Esophagus squamous epithelium (tissue), 5 donors: ENCODE measurements at regions not wholly inside any gene's neighbourhood (a gene's known extent, or its start where the extent isn't known, plus 50 kb on each side); places are given as distances from the start of the nearest gene placed in this dataset.
"Not testable (repeated sequence)": the region's sequence is repeated elsewhere in the genome, so short reads cannot be mapped to it uniquely, and the experiment has no call there.

Experiments used
- DNase-seq: peaks from one replicate; lab custom pipeline; 2025; lab: John Stamatoyannopoulos, UW
- H3K27ac ChIP-seq, 4 donors: fragments of 200-600 bp; sonication (generic); one replicate each; pipeline ENCODE4 v1.5.1; 2016 to 2019; ENCODE audit warnings: mild to moderate bottlenecking in 1 of 4
- H3K27me3 ChIP-seq, 4 donors: fragments of 200-600 bp; sonication (generic); 1 replicate in 3 of 4; 2 replicates in 1 of 4; pipeline versions ENCODE4 v1.5.1 to v1.6.0; 2017 to 2021; ENCODE audit warnings: antibody characterized with exemption in 1 of 4
- H3K36me3 ChIP-seq, 3 donors: fragments of 200-600 bp; sonication (generic); one replicate each; pipeline ENCODE4 v1.5.1; 2016 to 2019
- H3K4me1 ChIP-seq, 3 donors: fragments of 200-600 bp; sonication (generic); one replicate each; pipeline ENCODE4 v1.5.1; 2017 to 2019
- H3K4me3 ChIP-seq, 4 donors: fragments of 200-600 bp; sonication (generic); 1 replicate in 3 of 4; 2 replicates in 1 of 4; pipeline ENCODE4 v1.5.1; 2016 to 2019; ENCODE audit warnings: mild to moderate bottlenecking in 2 of 4, moderate library complexity in 1 of 4
- H3K9me3 ChIP-seq, 3 donors: fragments of 200-600 bp; sonication (generic); one replicate each; pipeline ENCODE4 v1.5.1; 2016 to 2019
- CTCF ChIP-seq, 6 experiments: fragments of 450-650 bp in 4 of 6; fragments of 200-600 bp in 2 of 6; sonication (generic) in 2 of 6; IDR thresholded peaks; one replicate each; pipeline ENCODE4 v1.5.1; 2016 to 2019; ENCODE audit warnings: antibody characterized with exemption in 6 of 6, mild to moderate bottlenecking in 4 of 6, moderate library complexity in 4 of 6
- POLR2A ChIP-seq, 4 donors: fragments of 450-650 bp; IDR thresholded peaks; one replicate each; pipeline ENCODE4 v1.6.1; 2017; ENCODE audit warnings: antibody characterized with exemption in 4 of 4, mild to moderate bottlenecking in 4 of 4, moderate library complexity in 3 of 4
- WGBS, 2 donors: methylation state at CpG; one replicate each; pipeline ENCODE4 v1.1.5; 2018; 5-methylcytosine and 5-hydroxymethylcytosine counted together
- intact Hi-C: fragments of 100-400 bp; cut with DNase I; formaldehyde crosslinking; loops from one replicate; pipeline ENCODE4 v1.15.0; 2022
- donor health status: DM: yes; HTN: yes; CAD: no.

- WGBS, 2 donors, result 63 to 83% methylated on average over 2 of the region's 2 CpGs
- no peak for TF ChIP-seq CTCF (IDR thresholded peaks at IDR 0.05)
- TF ChIP-seq POLR2A (IDR thresholded peaks at IDR 0.05), result no peak
These were observed 89.4 kb downstream of the ZNF675 start for GRCh38 chr19:23597661-23598060.

GRCh38 chr19:23596872-23597271, 90.1 kb downstream of the ZNF675 start:
- Histone ChIP-seq H3K4me1 (no peaks in the 10 kb centered on the region), H3K27me3 (no peaks in the 10 kb centered on the region), H3K36me3 (no peaks in the 10 kb centered on the region), H3K9me3 (no peaks in the 10 kb centered on the region), H3K4me3 (no peak overlapping the region), H3K27ac (no peak overlapping the region)
- TF ChIP-seq CTCF (IDR thresholded peaks at IDR 0.05) (no peak), POLR2A (IDR thresholded peaks at IDR 0.05) (no peak)
- DNase-seq, result no peak
- intact Hi-C loops, result no loop called here

More at GRCh38 chr19:23597661-23598060, 89.4 kb downstream of the ZNF675 start:
- H3K27me3 ChIP-seq, result no peaks in the 10 kb centered on the region
- no peaks in the 10 kb centered on the region for H3K9me3 ChIP-seq
- no peak overlapping the region for H3K27ac ChIP-seq
- no peak for DNase-seq
- H3K36me3 ChIP-seq, result no peaks in the 10 kb centered on the region
- intact Hi-C loops, result no loop called here
- H3K4me1 ChIP-seq, result no peaks in the 10 kb centered on the region
- no peak overlapping the region for H3K4me3 ChIP-seq

GRCh38 chr19:23594311-23594710, 92.7 kb downstream of the ZNF675 start:
- intact Hi-C loops, H3K4me1 ChIP-seq, H3K27me3 ChIP-seq, H3K9me3 ChIP-seq, H3K27ac ChIP-seq, DNase-seq, H3K36me3 ChIP-seq, H3K4me3 ChIP-seq: not testable (repeated sequence)
- 80% methylated on average over 1 of the region's 12 CpGs; no CpG with 5 or more reads in 1 of the 2 donors for WGBS, 2 donors

GRCh38 chr19:23587546-23587945, 99.5 kb downstream of the ZNF675 start:
- H3K36me3 ChIP-seq, result no peaks in the 10 kb centered on the region
- no peaks in the 10 kb centered on the region for H3K27me3 ChIP-seq
- H3K4me1 ChIP-seq, result no peaks in the 10 kb centered on the region
- H3K9me3 ChIP-seq, result peaks cover 0 to 12% (median 0%) of the 10 kb centered on the region in 3 donors
- intact Hi-C loops, result no loop called here
- DNase-seq, result no peak
- TF ChIP-seq POLR2A (IDR thresholded peaks at IDR 0.05) (no peak), CTCF (IDR thresholded peaks at IDR 0.05) (no peak)
- no peak overlapping the region for H3K4me3 ChIP-seq
- H3K27ac ChIP-seq, result no peak overlapping the region

GRCh38 chr19:23577501-23577900, 109.5 kb downstream of the ZNF675 start:
- H3K27me3 ChIP-seq, result no peaks in the 10 kb centered on the region
- peaks cover 0 to 20% (median 0%) of the 10 kb centered on the region in 3 donors for H3K9me3 ChIP-seq
- DNase-seq, result no peak
- H3K4me1 ChIP-seq, result no peaks in the 10 kb centered on the region
- no peak for TF ChIP-seq POLR2A (IDR thresholded peaks at IDR 0.05)
- no peak for TF ChIP-seq CTCF (IDR thresholded peaks at IDR 0.05)
- no peaks in the 10 kb centered on the region for H3K36me3 ChIP-seq
- 66 to 88% methylated on average over 6 of the region's 6 CpGs for WGBS, 2 donors
- H3K4me3 ChIP-seq, result no peak overlapping the region
- intact Hi-C loops, result no loop called here
- H3K27ac ChIP-seq, result no peak overlapping the region

- Histone ChIP-seq H3K4me1 (no peaks in the 10 kb centered on the region), H3K9me3 (peaks cover 0 to 63% (median 23%) of the 10 kb centered on the region in 3 donors), H3K36me3 (no peaks in the 10 kb centered on the region), H3K27me3 (no peaks in the 10 kb centered on the region), H3K4me3 (no peak overlapping the region), H3K27ac (no peak overlapping the region)
- no peak for DNase-seq
- WGBS, 2 donors, result 58 to 63% methylated on average over 2 of the region's 2 CpGs
- intact Hi-C loops, result no loop called here
- no peak for TF ChIP-seq CTCF (IDR thresholded peaks at IDR 0.05)
These were observed 115.8 kb downstream of the ZNF675 start for GRCh38 chr19:23571175-23571574.

GRCh38 chr19:23568116-23568515, 118.9 kb downstream of the ZNF675 start:
- DNase-seq, H3K4me3 ChIP-seq, H3K36me3 ChIP-seq, H3K27ac ChIP-seq, H3K4me1 ChIP-seq, H3K27me3 ChIP-seq, intact Hi-C loops: not testable (repeated sequence)
- peaks cover 0 to 56% (median 23%) of the 10 kb centered on the region in 3 donors for H3K9me3 ChIP-seq
- WGBS, 2 donors, result 61 to 88% methylated on average over 3 to 6 of the region's 15 CpGs
